ENCODE measurements at regions not wholly inside any gene's neighbourhood (a gene's known extent, or its start where the extent isn't known, plus 50 kb on each side); places are given as distances from the start of the nearest gene placed in this dataset.

GRCh38 chr7:16978358-16979244 lies 96.8 kb upstream of the AGR3 start:
- DNase-seq = no peak

- DNase-seq = no peak
These were observed 98.8 kb upstream of the AGR3 start for GRCh38 chr7:16980539-16980938.

GRCh38 chr7:16982640-16983350 lies 101.0 kb upstream of the AGR3 start:
- DNase-seq = no peak

GRCh38 chr7:16984375-16984774 lies 102.6 kb upstream of the AGR3 start:
- DNase-seq = no peak

- DNase-seq = peak; percentile 50
These were observed 103.8 kb upstream of the AGR3 start for GRCh38 chr7:16985621-16986020.

GRCh38 chr7:16986755-16987154 lies 105.0 kb upstream of the AGR3 start:
- DNase-seq = no peak

GRCh38 chr7:16989811-16990413 lies 108.1 kb upstream of the AGR3 start:
- peak; percentile 90 for DNase-seq

GRCh38 chr7:16991551-16991950 lies 109.8 kb upstream of the AGR3 start:
- DNase-seq = no peak

GRCh38 chr7:16993543-16993942 lies 111.8 kb upstream of the AGR3 start:
- DNase-seq = no peak

- no peak for DNase-seq
These were observed 116.8 kb upstream of the AGR3 start for GRCh38 chr7:16998481-16999051.

- no peak for DNase-seq
These were observed 117.9 kb upstream of the AGR3 start for GRCh38 chr7:16999541-17000267.

GRCh38 chr7:17005271-17005670 lies 123.5 kb upstream of the AGR3 start:
- DNase-seq = no peak

GRCh38 chr7:17007841-17008240 lies 126.1 kb upstream of the AGR3 start:
- peak; percentile 19 for DNase-seq

GRCh38 chr7:17009007-17009719 lies 127.4 kb upstream of the AGR3 start:
- peak; percentile 39 for DNase-seq

- DNase-seq = no peak
These were observed 128.2 kb upstream of the AGR3 start for GRCh38 chr7:17009933-17010332.

GRCh38 chr7:17010637-17011300 lies 129.0 kb upstream of the AGR3 start:
- DNase-seq = no peak

GRCh38 chr7:17013204-17013603 lies 131.4 kb upstream of the AGR3 start:
- DNase-seq = no peak

GRCh38 chr7:17014686-17015085 lies 132.9 kb upstream of the AGR3 start:
- DNase-seq = no peak

- DNase-seq = peak; percentile 33
These were observed 133.8 kb upstream of the AGR3 start for GRCh38 chr7:17015598-17016031.

GRCh38 chr7:17016402-17017010 lies 134.7 kb upstream of the AGR3 start:
- no peak for DNase-seq

- DNase-seq = no peak
These were observed 137.3 kb upstream of the AGR3 start for GRCh38 chr7:17019106-17019505.

All from NCI-H226 (cell line).